KMS-11 (cell line): ENCODE measurements at regions not wholly inside any gene's neighbourhood (a gene's known extent, or its start where the extent isn't known, plus 50 kb on each side); places are given as distances from the start of the nearest gene placed in this dataset.

Experiments used
- H2AFZ ChIP-seq: fragments of 200-600 bp; sonication (generic); 2 replicates; pipeline ENCODE4 v1.6.1; 2016; ENCODE audit warnings: antibody characterized with exemption, mixed run types, low read depth
- H3K27ac ChIP-seq: fragments of 200-600 bp; sonication (generic); 2 replicates; pipeline ENCODE4 v1.6.1; 2016; ENCODE audit warnings: mild to moderate bottlenecking, mixed run types
- H3K27me3 ChIP-seq: fragments of 200-600 bp; sonication (generic); 2 replicates; pipeline ENCODE4 v1.6.1; 2017; ENCODE audit warnings: mild to moderate bottlenecking, low read depth, mixed run types, moderate library complexity; ENCODE audit not compliant: insufficient read depth
- H3K36me3 ChIP-seq: fragments of 200-600 bp; sonication (generic); 2 replicates; pipeline ENCODE4 v1.6.1; 2017; ENCODE audit warnings: mild to moderate bottlenecking, mixed run types; ENCODE audit not compliant: insufficient read depth
- H3K4me1 ChIP-seq: fragments of 200-600 bp; sonication (generic); 2 replicates; pipeline ENCODE4 v1.6.1; 2016; ENCODE audit warnings: mild to moderate bottlenecking, low read depth, mixed run types; ENCODE audit not compliant: poor library complexity, severe bottlenecking
- H3K4me2 ChIP-seq: fragments of 200-600 bp; sonication (generic); 2 replicates; pipeline ENCODE4 v1.7.0; 2016; ENCODE audit warnings: mild to moderate bottlenecking, mixed run types
- H3K4me3 ChIP-seq: fragments of 200-600 bp; sonication (generic); IDR thresholded peaks from 2 replicates; pipeline ENCODE4 v1.6.1; 2017; ENCODE audit warnings: low read depth, low read length, mixed read lengths; ENCODE audit not compliant: insufficient read depth
- H3K79me2 ChIP-seq: fragments of 200-600 bp; sonication (generic); 2 replicates; pipeline ENCODE4 v1.6.1; 2016; ENCODE audit warnings: low read depth, mixed run types; ENCODE audit not compliant: insufficient read depth
- H3K9ac ChIP-seq: fragments of 200-600 bp; sonication (generic); 2 replicates; pipeline ENCODE4 v1.6.1; 2016; ENCODE audit warnings: mild to moderate bottlenecking, mixed run types
- H4K20me1 ChIP-seq: fragments of 200-600 bp; sonication (generic); 2 replicates; pipeline ENCODE4 v1.6.1; 2016; ENCODE audit warnings: mild to moderate bottlenecking, mixed run types; ENCODE audit not compliant: insufficient read depth
- CTCF ChIP-seq: fragments of 200-600 bp; sonication (generic); conservative IDR thresholded peaks from 2 replicates; pipeline ENCODE4 v1.6.1; 2017; ENCODE audit warnings: low read depth, mild to moderate bottlenecking, antibody characterized with exemption, low read length, moderate library complexity, mixed read lengths

GRCh38 chr12:92624236-92624635 lies 78.6 kb upstream of the PLEKHG7 start:
- Histone ChIP-seq H3K9ac (no peak overlapping the region), H4K20me1 (no peaks in the 10 kb centered on the region), H3K4me2 (no peak overlapping the region), H3K4me3 (no peak overlapping the region), H3K27me3 (no peaks in the 10 kb centered on the region), H2AFZ (no peak overlapping the region), H3K4me1 (no peaks in the 10 kb centered on the region), H3K79me2 (no peaks in the 10 kb centered on the region), H3K27ac (no peak overlapping the region), H3K36me3 (no peaks in the 10 kb centered on the region)
- TF ChIP-seq CTCF, result no peak

DNA sequence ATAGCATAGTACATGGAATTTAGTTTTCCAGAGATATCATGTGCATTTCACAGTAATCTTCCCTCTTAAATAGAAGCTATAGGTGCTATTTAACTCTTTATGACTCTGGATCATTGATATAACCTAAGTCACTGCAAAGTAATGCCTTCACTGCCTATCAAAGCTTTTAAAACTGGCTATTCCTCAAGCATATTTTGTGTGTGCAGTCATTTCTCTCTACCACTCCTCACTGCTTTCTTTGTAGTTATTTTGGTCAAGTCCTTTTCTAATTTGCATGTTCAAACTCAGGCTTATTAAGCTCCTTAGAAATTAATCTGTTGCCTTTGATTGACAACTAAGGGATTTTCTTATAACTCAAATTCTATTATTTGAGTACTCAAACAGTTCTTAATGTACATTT lies 79.4 kb upstream of the PLEKHG7 start:
- H3K27ac ChIP-seq, result no peak overlapping the region
- no peak overlapping the region for H3K4me3 ChIP-seq
- no peaks in the 10 kb centered on the region for H4K20me1 ChIP-seq
- no peaks in the 10 kb centered on the region for H3K36me3 ChIP-seq
- H2AFZ ChIP-seq, result no peak overlapping the region
- H3K4me2 ChIP-seq, result no peak overlapping the region
- H3K4me1 ChIP-seq, result no peaks in the 10 kb centered on the region
- H3K27me3 ChIP-seq, result no peaks in the 10 kb centered on the region
- no peak for TF ChIP-seq CTCF
- H3K9ac ChIP-seq, result no peak overlapping the region
- no peaks in the 10 kb centered on the region for H3K79me2 ChIP-seq

DNA sequence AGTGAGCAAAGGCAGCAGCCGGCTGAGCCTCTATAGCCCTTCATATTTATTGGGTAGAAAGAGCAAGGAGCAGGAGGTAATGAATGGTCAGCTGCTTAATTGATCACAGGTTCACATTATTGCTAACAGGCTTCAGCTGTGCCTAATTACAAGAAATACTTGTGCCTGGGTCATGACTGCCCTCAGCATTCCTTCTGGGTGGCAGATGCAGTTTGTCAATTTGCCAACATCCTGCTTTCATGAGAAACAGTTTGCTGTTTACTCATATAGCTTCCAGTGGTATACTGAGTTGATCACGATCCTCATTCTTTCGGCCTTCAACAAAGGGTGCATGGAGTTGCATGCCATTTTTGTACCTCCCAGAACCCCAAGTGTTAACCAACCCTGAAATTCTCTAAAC lies 81.0 kb upstream of the PLEKHG7 start:
- Histone ChIP-seq H3K4me2 (no peak overlapping the region), H3K36me3 (no peaks in the 10 kb centered on the region), H4K20me1 (no peaks in the 10 kb centered on the region), H2AFZ (no peak overlapping the region), H3K4me3 (no peak overlapping the region), H3K27ac (no peak overlapping the region), H3K4me1 (no peaks in the 10 kb centered on the region), H3K27me3 (no peaks in the 10 kb centered on the region), H3K79me2 (no peaks in the 10 kb centered on the region), H3K9ac (no peak overlapping the region)
- no peak for TF ChIP-seq CTCF

DNA sequence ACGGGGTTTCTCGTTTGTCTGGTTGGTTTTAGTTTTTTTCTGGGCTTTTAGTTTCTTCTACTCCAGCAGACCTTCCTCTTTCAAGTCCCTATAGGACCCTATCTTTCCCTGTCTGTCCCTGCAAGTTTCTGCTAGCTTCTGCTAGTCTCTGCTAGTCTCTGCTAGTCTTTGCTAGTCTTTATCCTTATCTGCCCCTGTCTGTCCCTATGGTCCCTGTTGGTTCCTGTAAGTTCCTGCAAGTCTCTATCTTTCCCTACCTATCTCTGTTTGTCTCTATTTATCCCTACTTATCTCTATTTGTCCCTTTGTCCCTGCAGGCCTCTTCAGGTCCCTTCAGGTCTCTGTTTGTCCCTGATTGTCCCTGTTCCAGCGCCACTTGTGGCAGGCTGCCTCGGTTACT lies 81.5 kb upstream of the PLEKHG7 start:
- H3K79me2 ChIP-seq, result no peaks in the 10 kb centered on the region
- H3K9ac ChIP-seq, result no peak overlapping the region
- no peaks in the 10 kb centered on the region for H3K4me1 ChIP-seq

More for the DNA sequence above, 81.5 kb upstream of the PLEKHG7 start:
- H3K36me3 ChIP-seq, result no peaks in the 10 kb centered on the region
- no peaks in the 10 kb centered on the region for H4K20me1 ChIP-seq
- no peak overlapping the region for H3K27ac ChIP-seq
- H2AFZ ChIP-seq, result no peak overlapping the region
- no peak overlapping the region for H3K4me3 ChIP-seq
- no peak for TF ChIP-seq CTCF
- H3K27me3 ChIP-seq, result no peaks in the 10 kb centered on the region
- H3K4me2 ChIP-seq, result no peak overlapping the region
